ENCODE measurements at regions not wholly inside any gene's neighbourhood (a gene's known extent, or its start where the extent isn't known, plus 50 kb on each side); places are given as distances from the start of the nearest gene placed in this dataset.

- H3K9me3 ChIP-seq: no peaks in the 10 kb centered on the region
- H3K4me3 ChIP-seq: no peak overlapping the region
- no peak for TF ChIP-seq POLR2A (IDR thresholded peaks at IDR 0.05)
- TF ChIP-seq, protein P1, sequence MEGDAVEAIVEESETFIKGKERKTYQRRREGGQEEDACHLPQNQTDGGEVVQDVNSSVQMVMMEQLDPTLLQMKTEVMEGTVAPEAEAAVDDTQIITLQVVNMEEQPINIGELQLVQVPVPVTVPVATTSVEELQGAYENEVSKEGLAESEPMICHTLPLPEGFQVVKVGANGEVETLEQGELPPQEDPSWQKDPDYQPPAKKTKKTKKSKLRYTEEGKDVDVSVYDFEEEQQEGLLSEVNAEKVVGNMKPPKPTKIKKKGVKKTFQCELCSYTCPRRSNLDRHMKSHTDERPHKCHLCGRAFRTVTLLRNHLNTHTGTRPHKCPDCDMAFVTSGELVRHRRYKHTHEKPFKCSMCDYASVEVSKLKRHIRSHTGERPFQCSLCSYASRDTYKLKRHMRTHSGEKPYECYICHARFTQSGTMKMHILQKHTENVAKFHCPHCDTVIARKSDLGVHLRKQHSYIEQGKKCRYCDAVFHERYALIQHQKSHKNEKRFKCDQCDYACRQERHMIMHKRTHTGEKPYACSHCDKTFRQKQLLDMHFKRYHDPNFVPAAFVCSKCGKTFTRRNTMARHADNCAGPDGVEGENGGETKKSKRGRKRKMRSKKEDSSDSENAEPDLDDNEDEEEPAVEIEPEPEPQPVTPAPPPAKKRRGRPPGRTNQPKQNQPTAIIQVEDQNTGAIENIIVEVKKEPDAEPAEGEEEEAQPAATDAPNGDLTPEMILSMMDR (IDR thresholded peaks at IDR 0.05): no peak
- no peak overlapping the region for H3K27ac ChIP-seq
- DNase-seq: no peak
- no peaks in the 10 kb centered on the region for H3K4me1 ChIP-seq
- no peaks in the 10 kb centered on the region for H3K27me3 ChIP-seq
- no peaks in the 10 kb centered on the region for H3K36me3 ChIP-seq
Observed at GRCh38 chr10:131430716-131431412, 119.3 kb upstream of the TCERG1L start.

- Histone ChIP-seq H3K4me1 (no peaks in the 10 kb centered on the region), H3K27ac (no peak overlapping the region), H3K9me3 (no peaks in the 10 kb centered on the region), H3K36me3 (no peaks in the 10 kb centered on the region), H3K27me3 (no peaks in the 10 kb centered on the region), H3K4me3 (no peak overlapping the region)
- TF ChIP-seq, protein P1 (IDR thresholded peaks at IDR 0.05): no peak
- no peak for DNase-seq
Observed at GRCh38 chr10:131431533-131431932, 120.0 kb upstream of the TCERG1L start.

- Histone ChIP-seq H3K27me3 (no peaks in the 10 kb centered on the region), H3K4me1 (no peaks in the 10 kb centered on the region), H3K36me3 (no peaks in the 10 kb centered on the region), H3K27ac (no peak overlapping the region), H3K9me3 (no peaks in the 10 kb centered on the region), H3K4me3 (no peak overlapping the region)
- TF ChIP-seq, protein P1 (IDR thresholded peaks at IDR 0.05): no peak
- no peak for TF ChIP-seq POLR2A (IDR thresholded peaks at IDR 0.05)
- no peak for DNase-seq
Observed at GRCh38 chr10:131431978-131432690, 120.6 kb upstream of the TCERG1L start.

GRCh38 chr10:131433568-131433967 lies 122.0 kb upstream of the TCERG1L start:
- no peak for DNase-seq
- H3K9me3 ChIP-seq: no peaks in the 10 kb centered on the region
- H3K27ac ChIP-seq: no peak overlapping the region
- H3K27me3 ChIP-seq: no peaks in the 10 kb centered on the region
- TF ChIP-seq, protein P1 (IDR thresholded peaks at IDR 0.05): no peak
- TF ChIP-seq POLR2A (IDR thresholded peaks at IDR 0.05): no peak
- H3K4me3 ChIP-seq: no peak overlapping the region
- no peaks in the 10 kb centered on the region for H3K4me1 ChIP-seq
- H3K36me3 ChIP-seq: no peaks in the 10 kb centered on the region

DNA sequence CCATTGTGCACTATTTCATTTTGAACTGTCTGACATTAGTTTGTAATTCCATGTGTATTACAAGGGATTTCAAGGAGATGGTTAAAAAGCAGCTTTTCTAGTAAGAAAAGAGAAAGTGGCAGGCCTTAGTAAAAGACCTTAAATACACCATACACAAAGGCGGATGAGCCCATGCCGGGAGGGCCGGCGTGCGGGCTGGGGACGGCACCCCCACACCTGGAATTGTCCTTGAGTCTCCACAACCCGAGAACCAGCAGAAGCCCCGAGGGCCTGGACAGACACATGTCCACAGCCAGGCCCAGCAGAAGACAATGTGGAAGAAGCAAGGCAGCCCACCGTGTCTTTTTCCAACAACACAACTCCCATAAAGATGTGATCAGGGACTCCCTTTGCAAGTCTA lies 123.7 kb upstream of the TCERG1L start:
- H3K4me1 ChIP-seq: no peaks in the 10 kb centered on the region
- no peak overlapping the region for H3K4me3 ChIP-seq
- TF ChIP-seq, protein P1 (IDR thresholded peaks at IDR 0.05): no peak
- no peak for TF ChIP-seq POLR2A (IDR thresholded peaks at IDR 0.05)
- no peak overlapping the region for H3K27ac ChIP-seq
- H3K27me3 ChIP-seq: no peaks in the 10 kb centered on the region
- no peaks in the 10 kb centered on the region for H3K9me3 ChIP-seq
- no peak for DNase-seq
- no peaks in the 10 kb centered on the region for H3K36me3 ChIP-seq

Measured in Peyer's patch (tissue), 4 donors.